Nephron (organoid): ENCODE measurements at regions not wholly inside any gene's neighbourhood (a gene's known extent, or its start where the extent isn't known, plus 50 kb on each side); places are given as distances from the start of the nearest gene placed in this dataset.

Experiments
- H3K27ac Mint-ChIP-seq, 3 experiments: 2 replicates each; pipeline ENCODE4 v1.8.0; 2020; ENCODE audit warnings: mixed read lengths in 3 of 3, mild to moderate bottlenecking in 2 of 3, moderate library complexity in 1 of 3
- H3K27me3 Mint-ChIP-seq: 2 replicates; pipeline ENCODE4 v1.8.0; 2021; ENCODE audit warnings: low read depth, mild to moderate bottlenecking, moderate library complexity, mixed read lengths
- H3K36me3 Mint-ChIP-seq: 2 replicates; pipeline ENCODE4 v1.8.0; 2020; ENCODE audit warnings: low read depth, mixed read lengths
- H3K4me1 Mint-ChIP-seq: 2 replicates; pipeline ENCODE4 v1.8.0; 2020; ENCODE audit warnings: mixed read lengths
- H3K4me3 Mint-ChIP-seq, 3 experiments: 2 replicates each; pipeline ENCODE4 v1.8.0; 2020; ENCODE audit warnings: mild to moderate bottlenecking in 3 of 3, mixed read lengths in 3 of 3, moderate library complexity in 2 of 3
- H3K9me3 Mint-ChIP-seq: 2 replicates; pipeline ENCODE4 v1.8.0; 2020; ENCODE audit warnings: mixed read lengths
- TF ChIP-seq, protein P1 (sequence below), 3 experiments: fragments of 200-600 bp; sonication (generic); IDR thresholded peaks; one replicate each; pipeline ENCODE4 v1.5.0; 2021; ENCODE audit warnings: antibody characterized with exemption in 3 of 3; ENCODE audit not compliant: unreplicated experiment in 3 of 3

- Mint-ChIP-seq H3K27ac (peak overlapping the region in 2 of 3 experiments; percentile 17 to 35), H3K9me3 (peaks cover 2% of the 10 kb centered on the region), H3K27me3 (no peaks in the 10 kb centered on the region), H3K36me3 (no peaks in the 10 kb centered on the region), H3K4me3 (no peak overlapping the region), H3K4me1 (peaks cover 20% of the 10 kb centered on the region)
- TF ChIP-seq, protein P1, sequence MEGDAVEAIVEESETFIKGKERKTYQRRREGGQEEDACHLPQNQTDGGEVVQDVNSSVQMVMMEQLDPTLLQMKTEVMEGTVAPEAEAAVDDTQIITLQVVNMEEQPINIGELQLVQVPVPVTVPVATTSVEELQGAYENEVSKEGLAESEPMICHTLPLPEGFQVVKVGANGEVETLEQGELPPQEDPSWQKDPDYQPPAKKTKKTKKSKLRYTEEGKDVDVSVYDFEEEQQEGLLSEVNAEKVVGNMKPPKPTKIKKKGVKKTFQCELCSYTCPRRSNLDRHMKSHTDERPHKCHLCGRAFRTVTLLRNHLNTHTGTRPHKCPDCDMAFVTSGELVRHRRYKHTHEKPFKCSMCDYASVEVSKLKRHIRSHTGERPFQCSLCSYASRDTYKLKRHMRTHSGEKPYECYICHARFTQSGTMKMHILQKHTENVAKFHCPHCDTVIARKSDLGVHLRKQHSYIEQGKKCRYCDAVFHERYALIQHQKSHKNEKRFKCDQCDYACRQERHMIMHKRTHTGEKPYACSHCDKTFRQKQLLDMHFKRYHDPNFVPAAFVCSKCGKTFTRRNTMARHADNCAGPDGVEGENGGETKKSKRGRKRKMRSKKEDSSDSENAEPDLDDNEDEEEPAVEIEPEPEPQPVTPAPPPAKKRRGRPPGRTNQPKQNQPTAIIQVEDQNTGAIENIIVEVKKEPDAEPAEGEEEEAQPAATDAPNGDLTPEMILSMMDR (IDR thresholded peaks at IDR 0.05; ENCODE audit: unreplicated experiment in 3 of 3): no peak
These were observed 1104.0 kb upstream of the PIK3C3 start for GRCh38 chr18:40851014-40851429.

DNA sequence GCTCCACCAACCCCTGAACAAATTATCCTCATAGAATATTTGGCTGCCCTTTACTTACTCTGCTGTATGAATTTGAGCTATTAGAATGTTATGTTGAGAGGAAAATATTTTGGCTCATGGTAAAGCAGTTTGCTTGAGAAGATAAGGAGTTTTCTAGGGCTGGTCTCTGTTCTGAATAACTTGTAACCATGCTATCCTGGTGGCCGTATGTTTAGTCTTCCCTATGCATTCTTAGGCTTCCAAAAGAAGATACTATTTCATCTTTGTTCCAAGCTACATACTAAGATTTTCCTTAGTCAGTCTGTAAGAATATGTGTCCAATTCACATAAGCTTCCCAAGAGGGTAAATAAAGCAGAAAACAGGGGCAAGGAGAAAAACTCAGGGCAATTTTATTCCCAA, 1105.1 kb upstream of the PIK3C3 start:
- Mint-ChIP-seq H3K27ac (peak overlapping the region in 2 of 3 experiments; percentile 25 to 53), H3K36me3 (no peaks in the 10 kb centered on the region), H3K27me3 (no peaks in the 10 kb centered on the region), H3K4me3 (no peak overlapping the region), H3K9me3 (peaks cover 2% of the 10 kb centered on the region), H3K4me1 (peaks cover 20% of the 10 kb centered on the region)
- TF ChIP-seq, protein P1 (IDR thresholded peaks at IDR 0.05; ENCODE audit: unreplicated experiment in 3 of 3): no peak

DNA sequence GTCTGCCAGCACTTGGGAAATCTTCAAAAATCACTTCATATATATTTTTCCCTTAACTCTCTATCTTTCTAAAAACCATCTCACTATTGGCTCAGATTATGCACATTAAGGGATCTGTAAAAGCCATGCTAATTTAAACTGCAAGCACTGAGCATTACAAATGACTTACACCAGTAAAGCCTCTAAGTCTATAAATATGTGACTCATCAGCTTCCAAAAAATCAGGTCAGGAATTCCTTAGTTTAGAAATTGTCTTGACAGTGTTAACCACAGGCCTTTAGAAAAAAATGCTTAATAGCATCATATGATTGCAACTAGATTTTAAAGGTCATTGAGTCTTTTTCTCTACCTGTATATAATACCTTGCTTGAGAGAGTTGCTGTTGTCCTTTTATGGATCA, 1113.6 kb upstream of the PIK3C3 start:
- no peak overlapping the region for H3K27ac Mint-ChIP-seq
- H3K4me1 Mint-ChIP-seq: no peaks in the 10 kb centered on the region
- no peaks in the 10 kb centered on the region for H3K36me3 Mint-ChIP-seq
- H3K4me3 Mint-ChIP-seq: no peak overlapping the region
- H3K9me3 Mint-ChIP-seq: peaks cover 6% of the 10 kb centered on the region
- TF ChIP-seq, protein P1 (IDR thresholded peaks at IDR 0.05; ENCODE audit: unreplicated experiment in 3 of 3): no peak
- H3K27me3 Mint-ChIP-seq: no peaks in the 10 kb centered on the region

DNA sequence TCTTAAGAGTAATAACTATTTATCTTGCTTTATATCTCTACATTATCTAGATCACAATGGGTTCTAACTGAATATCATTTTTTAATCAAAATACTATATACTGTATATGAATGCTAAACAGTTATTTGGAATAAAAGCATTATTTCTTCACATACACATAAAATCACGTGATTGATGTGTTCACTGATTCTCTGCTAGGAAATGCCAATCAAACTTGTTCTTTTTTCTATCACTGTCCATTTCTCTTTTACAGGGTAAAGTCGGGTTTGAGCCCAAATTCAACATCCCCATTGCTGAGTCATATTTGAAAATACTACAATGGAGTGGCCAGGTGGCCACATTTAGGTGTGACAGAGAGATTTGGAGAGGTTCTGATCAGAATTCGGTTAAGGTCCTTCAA, 1114.0 kb upstream of the PIK3C3 start:
- TF ChIP-seq, protein P1 (IDR thresholded peaks at IDR 0.05; ENCODE audit: unreplicated experiment in 3 of 3): no peak
- no peak overlapping the region for H3K4me3 Mint-ChIP-seq
- H3K9me3 Mint-ChIP-seq: peaks cover 6% of the 10 kb centered on the region
- no peak overlapping the region for H3K27ac Mint-ChIP-seq
- no peaks in the 10 kb centered on the region for H3K27me3 Mint-ChIP-seq
- H3K4me1 Mint-ChIP-seq: no peaks in the 10 kb centered on the region
- no peaks in the 10 kb centered on the region for H3K36me3 Mint-ChIP-seq

DNA sequence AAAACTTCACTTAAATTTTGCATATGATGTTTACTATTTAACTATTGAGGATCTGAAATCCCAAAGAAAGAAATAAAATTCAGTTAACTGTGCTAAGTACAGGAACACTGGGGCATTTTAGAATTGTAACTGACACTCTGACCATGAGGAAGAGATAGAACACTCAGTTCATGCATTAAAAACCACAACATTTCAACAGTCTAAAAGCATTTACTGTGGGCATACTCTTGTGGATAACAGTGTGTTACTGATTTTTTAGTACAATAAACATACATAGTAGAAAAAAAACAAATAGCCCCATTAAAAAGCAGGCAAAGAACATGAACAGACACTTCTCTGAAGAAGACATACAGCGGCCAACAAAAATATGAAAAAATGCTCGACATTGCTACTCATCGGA, 1122.7 kb upstream of the PIK3C3 start:
- Mint-ChIP-seq H3K27ac (no peak overlapping the region), H3K27me3 (no peaks in the 10 kb centered on the region), H3K9me3 (no peaks in the 10 kb centered on the region), H3K4me3 (no peak overlapping the region), H3K4me1 (no peaks in the 10 kb centered on the region), H3K36me3 (no peaks in the 10 kb centered on the region)
- TF ChIP-seq, protein P1 (IDR thresholded peaks at IDR 0.05; ENCODE audit: unreplicated experiment in 3 of 3): no peak

DNA sequence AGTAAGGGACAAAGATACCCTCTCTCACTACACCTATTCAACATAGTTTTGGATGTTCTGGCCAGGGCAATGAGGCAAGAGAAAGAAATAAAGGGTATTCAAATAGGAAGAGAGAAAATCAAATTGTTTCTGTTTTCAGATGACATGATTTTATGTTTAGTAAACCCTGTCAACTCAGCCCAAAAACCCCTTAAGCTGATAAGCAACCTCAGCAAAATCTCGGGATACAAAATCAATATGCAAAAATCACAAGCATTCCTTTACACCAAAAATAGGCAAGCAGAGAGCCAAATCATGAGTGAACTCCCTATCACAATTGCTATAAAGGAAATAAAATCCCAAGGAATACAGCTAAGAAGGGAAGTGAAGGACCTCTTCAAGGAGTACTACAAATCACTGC, 1130.7 kb upstream of the PIK3C3 start:
- peaks cover 3% of the 10 kb centered on the region for H3K27me3 Mint-ChIP-seq
- H3K36me3 Mint-ChIP-seq: no peaks in the 10 kb centered on the region
- H3K27ac Mint-ChIP-seq: no peak overlapping the region
- peaks cover 10% of the 10 kb centered on the region for H3K9me3 Mint-ChIP-seq
- H3K4me3 Mint-ChIP-seq: no peak overlapping the region
- H3K4me1 Mint-ChIP-seq: no peaks in the 10 kb centered on the region
- TF ChIP-seq, protein P1 (IDR thresholded peaks at IDR 0.05; ENCODE audit: unreplicated experiment in 3 of 3): no peak
